ENCODE measurements at regions not wholly inside any gene's neighbourhood (a gene's known extent, or its start where the extent isn't known, plus 50 kb on each side); places are given as distances from the start of the nearest gene placed in this dataset.

GRCh38 chr7:82690929-82691328, 247.4 kb upstream of the CACNA2D1 start:
- Histone ChIP-seq H3K27me3 (ENCODE audit: low read length) (no peaks in the 10 kb centered on the region), H3F3A (ENCODE audit: low read length, unreplicated experiment) (no peaks in the 10 kb centered on the region), H3K4me2 (ENCODE audit: low read length) (no peak overlapping the region), H3K9ac (ENCODE audit: low read length) (no peak overlapping the region), H2AFZ (ENCODE audit: low read length) (no peak overlapping the region), H3K79me2 (ENCODE audit: low read length) (no peaks in the 10 kb centered on the region), H4K20me1 (ENCODE audit: low read length) (no peaks in the 10 kb centered on the region), H3K4me1 (ENCODE audit: insufficient read depth, low read length) (no peaks in the 10 kb centered on the region), H3K27ac (ENCODE audit: low read length) (no peak overlapping the region), H3K36me3 (ENCODE audit: low read depth, low read length) (no peaks in the 10 kb centered on the region), H3K4me3 (ENCODE audit: low read length) (no peak overlapping the region), H3K9me3 (ENCODE audit: low read length) (no peaks in the 10 kb centered on the region), H3K9me2 (replicated peaks; ENCODE audit: low read length) (no peaks in the 10 kb centered on the region)
- POLR2A ChIA-PET (ENCODE audit: unreplicated experiment): no interaction called here
- BruUV-seq (replicated peaks): no TSS peak
- no peak for ATAC-seq
- TF ChIP-seq EZH2 (IDR thresholded peaks at IDR 0.05; ENCODE audit: low read length, unreplicated experiment): no peak
- intact Hi-C loops (cut with micrococcal nuclease): no loop called here
- CTCF ChIA-PET: no interaction called here
- no peak for DNase-seq

- Histone ChIP-seq H3K4me1 (ENCODE audit: insufficient read depth, low read length) (no peaks in the 10 kb centered on the region), H3K36me3 (ENCODE audit: low read depth, low read length) (no peaks in the 10 kb centered on the region), H4K20me1 (ENCODE audit: low read length) (no peaks in the 10 kb centered on the region), H3K9ac (ENCODE audit: low read length) (no peak overlapping the region), H3K9me3 (ENCODE audit: low read length) (no peaks in the 10 kb centered on the region), H3K4me2 (ENCODE audit: low read length) (no peak overlapping the region), H2AFZ (ENCODE audit: low read length) (no peak overlapping the region), H3K9me2 (replicated peaks; ENCODE audit: low read length) (no peaks in the 10 kb centered on the region; the same call in 1 of the 2 replicates), H3K79me2 (ENCODE audit: low read length) (no peaks in the 10 kb centered on the region), H3K27ac (ENCODE audit: low read length) (no peak overlapping the region), H3F3A (ENCODE audit: low read length, unreplicated experiment) (no peaks in the 10 kb centered on the region), H3K4me3 (ENCODE audit: low read length) (no peak overlapping the region), H3K27me3 (ENCODE audit: low read length) (no peaks in the 10 kb centered on the region)
- TF ChIP-seq CTCF (conservative IDR thresholded peaks at IDR 0.05; ENCODE audit: low read depth, low read length) (no peak), EZH2phosphoT487 (IDR thresholded peaks at IDR 0.05; ENCODE audit: borderline replicate concordance, low read length) (no peak), EZH2 (IDR thresholded peaks at IDR 0.05; ENCODE audit: low read length, unreplicated experiment) (no peak)
- DNase-seq: no peak
- BruUV-seq (replicated peaks): no TSS peak
- intact Hi-C loops (cut with micrococcal nuclease): no loop called here
- CTCF ChIA-PET: no interaction called here
- POLR2A ChIA-PET (ENCODE audit: unreplicated experiment): no interaction called here
- no peak for ATAC-seq
Observed at GRCh38 chr7:82685214-82685613, 241.6 kb upstream of the CACNA2D1 start.

- no TSS peak for BruUV-seq (replicated peaks)
- Histone ChIP-seq H3K79me2 (ENCODE audit: low read length) (no peaks in the 10 kb centered on the region), H3K9me3 (ENCODE audit: low read length) (no peaks in the 10 kb centered on the region), H3K36me3 (ENCODE audit: low read depth, low read length) (no peaks in the 10 kb centered on the region), H3K4me2 (ENCODE audit: low read length) (no peak overlapping the region), H4K20me1 (ENCODE audit: low read length) (no peaks in the 10 kb centered on the region), H3K4me3 (ENCODE audit: low read length) (no peak overlapping the region), H3K4me1 (ENCODE audit: insufficient read depth, low read length) (peaks cover 9% of the 10 kb centered on the region; the same call in 1 of the 2 replicates), H2AFZ (ENCODE audit: low read length) (no peak overlapping the region), H3K9me2 (replicated peaks; ENCODE audit: low read length) (no peaks in the 10 kb centered on the region; the same call in 1 of the 2 replicates), H3K27me3 (ENCODE audit: low read length) (no peaks in the 10 kb centered on the region), H3K9ac (ENCODE audit: low read length) (no peak overlapping the region), H3F3A (ENCODE audit: low read length, unreplicated experiment) (no peaks in the 10 kb centered on the region), H3K27ac (ENCODE audit: low read length) (no peak overlapping the region)
- ChIA-PET CTCF (no interaction called here), POLR2A (ENCODE audit: unreplicated experiment) (no interaction called here)
- DNase-seq (no peak), ATAC-seq (no peak)
- TF ChIP-seq EZH2phosphoT487 (IDR thresholded peaks at IDR 0.05; ENCODE audit: borderline replicate concordance, low read length) (no peak), CTCF (conservative IDR thresholded peaks at IDR 0.05; ENCODE audit: low read depth, low read length) (no peak), EZH2 (IDR thresholded peaks at IDR 0.05; ENCODE audit: low read length, unreplicated experiment) (no peak)
- intact Hi-C loops (cut with micrococcal nuclease): no loop called here
Observed at GRCh38 chr7:82678716-82679115, 235.1 kb upstream of the CACNA2D1 start.

Measured in PC-3 (cell line).